ENCODE measurements at regions not wholly inside any gene's neighbourhood (a gene's known extent, or its start where the extent isn't known, plus 50 kb on each side); places are given as distances from the start of the nearest gene placed in this dataset.

DNA sequence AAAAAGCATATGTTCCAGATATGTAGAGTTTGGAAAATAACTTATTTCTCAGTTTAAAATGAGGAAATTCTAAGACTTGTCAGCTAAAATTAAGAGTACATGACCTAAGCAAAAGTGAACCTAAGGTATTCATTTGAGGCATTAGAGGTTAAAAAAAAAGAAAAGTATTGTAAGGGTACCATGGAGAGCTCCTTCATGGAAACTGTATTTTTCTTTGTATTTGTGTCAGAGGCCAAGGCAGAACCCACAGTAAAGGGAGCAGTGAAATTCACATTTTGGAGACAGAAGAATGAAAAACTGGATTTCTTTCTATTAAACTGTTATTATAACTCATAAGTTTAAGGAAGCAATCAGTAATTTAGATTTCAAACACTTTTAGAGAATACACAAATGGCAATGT is 1494.8 kb downstream of the KCNT2 start:
- no peak for DNase-seq (ENCODE audit: low read depth)

DNA sequence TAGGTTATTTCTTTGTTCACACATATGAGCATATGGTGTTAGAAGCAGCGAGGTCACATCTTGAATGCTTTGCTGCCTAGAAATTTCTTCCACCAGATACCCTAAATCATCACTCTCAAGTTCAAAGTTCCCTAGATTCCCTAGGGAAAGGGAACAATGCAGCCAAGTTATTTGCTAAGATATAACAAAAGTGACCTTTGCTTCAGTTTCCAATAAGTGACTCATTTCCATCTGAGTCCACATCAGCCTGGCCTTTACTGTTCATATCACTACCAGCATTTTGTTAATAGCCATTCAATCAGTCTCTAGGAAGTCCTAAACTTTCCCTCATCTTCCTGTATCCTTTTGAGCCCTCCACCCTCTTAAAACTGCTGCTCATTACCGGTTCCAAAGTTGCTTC is 1502.5 kb downstream of the KCNT2 start:
- no peak for DNase-seq (ENCODE audit: low read depth)

DNA sequence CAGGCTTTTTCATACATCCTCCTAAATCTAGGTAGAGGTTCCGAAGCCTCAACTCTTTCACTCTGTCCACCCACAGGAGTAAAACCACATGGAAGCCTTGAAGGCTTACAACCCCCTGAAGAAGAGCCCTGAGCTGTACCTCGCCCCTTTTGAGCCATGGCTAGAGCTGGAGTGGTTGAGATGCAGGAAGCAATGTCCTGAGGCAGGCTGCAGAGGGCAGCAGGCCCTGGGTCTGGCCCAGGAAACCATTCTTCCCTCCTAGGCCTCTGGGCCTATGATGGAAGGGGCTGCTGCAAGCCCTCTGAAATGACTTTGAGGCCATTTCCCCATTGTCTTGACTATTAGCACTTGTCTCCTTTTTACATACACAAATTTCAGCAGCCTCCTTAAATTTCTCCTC is 1503.0 kb downstream of the KCNT2 start:
- no peak for DNase-seq (ENCODE audit: low read depth)

- DNase-seq (ENCODE audit: low read depth): peak; percentile 70
Observed at GRCh38 chr1:195097316-195097715, 1510.9 kb downstream of the KCNT2 start.

GRCh38 chr1:195096051-195096521 is 1512.2 kb downstream of the KCNT2 start:
- no peak for DNase-seq (ENCODE audit: low read depth)

- DNase-seq (ENCODE audit: low read depth): no peak
Observed at GRCh38 chr1:195085196-195085595, 1523.0 kb downstream of the KCNT2 start.

DNA sequence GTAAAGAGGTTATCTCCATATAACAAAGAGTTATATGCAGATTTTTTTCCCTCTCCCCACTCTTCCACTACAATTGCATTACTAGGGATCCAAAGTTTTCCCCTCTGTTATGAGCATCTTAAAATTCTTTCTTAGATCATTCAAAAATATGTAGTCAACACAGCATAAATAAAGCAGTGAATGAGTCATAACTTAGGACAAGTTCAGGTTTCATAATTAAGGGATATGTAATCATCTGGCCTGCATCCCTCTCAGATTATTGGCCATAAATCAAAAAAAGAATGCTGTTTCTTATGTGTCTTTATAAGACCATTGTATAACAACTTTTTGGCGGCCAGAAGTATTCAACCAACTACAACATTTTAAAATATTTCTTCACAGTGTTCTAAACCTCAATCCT is 1526.1 kb downstream of the KCNT2 start:
- DNase-seq (ENCODE audit: low read depth): no peak

GRCh38 chr1:195076682-195077081 is 1531.6 kb downstream of the KCNT2 start:
- DNase-seq (ENCODE audit: low read depth): no peak

DNA sequence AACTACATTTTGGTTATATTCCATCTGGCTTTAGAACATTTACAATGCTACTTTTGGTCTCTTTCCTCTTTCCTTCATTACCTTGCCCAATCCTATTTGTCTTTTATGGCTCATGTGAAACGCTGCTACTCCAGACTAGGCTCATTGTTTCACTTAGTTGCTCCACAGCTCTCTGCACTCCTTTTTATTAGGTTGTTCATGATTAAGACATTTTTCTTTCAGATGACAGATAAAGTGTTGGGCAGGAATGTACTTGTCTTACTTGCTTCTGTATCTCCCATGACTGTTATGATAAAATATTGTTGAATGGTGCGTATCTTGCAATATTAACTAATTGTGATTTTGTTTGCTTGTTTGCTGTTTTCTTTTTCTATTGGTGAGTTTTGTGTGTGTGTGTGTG is 1532.3 kb downstream of the KCNT2 start:
- no peak for DNase-seq (ENCODE audit: low read depth)

GRCh38 chr1:195071461-195071860 is 1536.8 kb downstream of the KCNT2 start:
- DNase-seq (ENCODE audit: low read depth): no peak

DNA sequence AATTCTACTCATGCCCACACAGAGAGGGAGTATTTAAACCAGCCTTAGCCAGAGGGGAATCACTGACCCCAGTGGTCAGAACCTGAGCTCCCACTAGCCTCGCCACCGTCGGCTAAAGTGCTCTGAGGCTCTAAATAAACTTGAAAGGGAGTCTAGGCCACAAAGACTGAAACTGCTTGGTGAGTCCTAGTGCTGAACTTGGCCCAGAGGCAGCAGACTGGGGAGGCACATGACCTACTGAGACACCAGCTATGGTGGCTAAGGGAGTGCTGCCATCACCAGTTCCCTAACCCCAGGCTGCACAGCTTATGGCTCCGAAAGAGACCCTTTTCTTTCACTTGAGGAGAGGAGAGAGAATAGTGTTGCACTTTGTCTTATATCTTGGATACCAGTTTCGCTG is 1542.8 kb downstream of the KCNT2 start:
- no peak for DNase-seq (ENCODE audit: low read depth)

DNA sequence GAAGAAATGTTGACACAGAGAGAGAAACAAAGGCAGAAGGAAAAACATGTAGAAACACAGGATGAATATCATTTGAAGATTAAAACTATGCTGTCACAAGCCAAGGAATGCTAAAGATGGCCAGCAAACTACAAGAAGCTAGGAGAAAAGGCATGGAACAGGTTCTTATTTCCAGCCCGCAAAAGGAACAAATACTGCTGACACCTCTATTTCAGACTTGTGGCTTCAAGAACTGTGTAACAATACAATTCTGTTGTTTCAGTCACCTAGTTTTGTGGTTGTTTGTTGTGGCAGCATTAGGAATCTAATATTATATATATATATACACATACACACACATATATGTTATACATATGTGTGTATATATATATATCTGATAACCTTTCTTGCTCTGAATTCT is 1543.9 kb downstream of the KCNT2 start:
- DNase-seq (ENCODE audit: low read depth): no peak

DNA sequence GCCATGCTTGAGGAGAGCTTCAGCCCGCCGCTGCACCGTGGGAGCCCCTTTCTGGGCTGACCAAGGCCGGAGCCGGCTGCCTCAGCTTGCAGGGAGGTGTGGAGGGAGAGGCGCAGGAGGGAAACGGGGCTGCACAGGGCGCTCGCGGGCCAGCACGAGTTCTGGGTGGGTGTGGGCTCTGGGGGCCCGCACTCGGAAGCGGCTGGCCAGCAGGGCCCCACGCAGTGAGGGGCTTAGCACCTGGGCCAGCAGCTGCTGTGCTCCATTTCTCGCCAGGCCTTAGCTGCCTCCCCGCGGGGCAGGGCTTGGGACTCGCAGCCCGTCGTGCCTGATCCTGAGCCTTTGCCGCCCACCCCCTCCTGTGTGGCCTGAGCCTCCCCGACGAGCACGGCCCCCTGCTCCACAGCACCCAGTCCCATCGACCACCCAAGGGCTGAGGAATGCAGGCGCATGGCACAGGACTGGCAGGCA is 1554.0 kb downstream of the KCNT2 start:
- no peak for DNase-seq (ENCODE audit: low read depth)

- peak; percentile 10 for DNase-seq (ENCODE audit: low read depth)
Observed at GRCh38 chr1:195053478-195053877, 1554.8 kb downstream of the KCNT2 start.

DNA sequence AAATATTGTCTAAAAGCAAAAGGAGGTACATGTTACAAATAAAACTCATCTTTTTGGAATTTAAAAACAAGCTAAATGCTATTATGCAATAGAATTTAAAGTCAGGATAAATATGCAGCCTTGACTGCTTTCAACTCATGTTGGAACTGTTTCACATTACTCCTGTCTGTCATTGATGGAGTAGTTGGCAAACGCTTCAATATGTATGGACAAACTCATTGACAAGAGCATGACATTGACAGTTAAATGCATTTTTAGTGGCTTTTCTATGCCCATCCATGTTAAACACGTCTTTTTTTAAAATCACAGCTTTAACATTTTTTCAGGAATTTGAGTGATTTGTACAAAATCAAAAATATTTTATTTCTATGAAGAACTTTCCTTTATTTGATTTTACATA is 1560.5 kb downstream of the KCNT2 start:
- no peak for DNase-seq (ENCODE audit: low read depth)

DNA sequence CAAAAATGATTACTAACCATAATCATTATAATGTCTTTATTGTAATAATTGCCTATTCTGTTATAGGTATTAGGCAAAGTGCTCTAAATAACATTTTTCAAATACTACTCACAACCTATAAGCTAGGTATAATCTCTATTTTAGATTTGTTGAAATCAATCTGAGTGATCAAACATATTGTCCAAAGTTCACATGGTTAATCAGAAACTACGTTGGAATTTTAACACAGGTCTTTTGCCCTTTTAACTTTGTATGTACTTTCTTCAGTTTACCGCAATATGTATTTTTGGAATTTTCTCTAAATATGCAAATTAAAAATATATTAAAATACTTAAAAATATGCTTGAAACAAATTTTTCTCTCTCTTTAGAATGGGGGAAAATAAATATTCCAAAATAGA is 1563.2 kb downstream of the KCNT2 start:
- no peak for DNase-seq (ENCODE audit: low read depth)

- DNase-seq (ENCODE audit: low read depth): no peak
Observed at GRCh38 chr1:195030793-195031192, 1577.4 kb downstream of the KCNT2 start.

GRCh38 chr1:195026792-195027191 is 1581.4 kb downstream of the KCNT2 start:
- no peak for DNase-seq (ENCODE audit: low read depth)

- no peak for DNase-seq (ENCODE audit: low read depth)
Observed at GRCh38 chr1:195019385-195019784, 1588.9 kb downstream of the KCNT2 start.

GRCh38 chr1:195012995-195013394 is 1595.2 kb downstream of the KCNT2 start:
- DNase-seq (ENCODE audit: low read depth): no peak

GRCh38 chr1:195005338-195005737 is 1602.9 kb downstream of the KCNT2 start:
- DNase-seq (ENCODE audit: low read depth): no peak

DNA sequence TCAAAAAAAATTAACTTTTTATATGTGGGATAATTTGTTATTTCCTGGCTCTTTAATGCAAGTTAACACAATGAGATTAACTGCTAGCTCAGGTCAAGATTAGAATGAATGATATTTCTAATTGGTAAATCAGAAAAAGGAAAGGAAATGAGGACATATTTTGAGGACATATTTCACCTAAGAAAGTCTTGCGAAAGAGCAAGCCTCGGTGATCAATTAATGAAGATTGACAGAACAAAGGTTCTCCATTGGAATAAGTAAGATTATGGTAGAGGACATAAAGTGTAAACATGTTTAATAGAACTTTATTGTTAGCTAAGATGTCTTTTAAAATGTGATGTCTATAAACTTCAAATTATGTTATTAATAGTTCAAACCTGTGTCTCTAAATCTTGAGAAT is 1617.8 kb downstream of the KCNT2 start:
- DNase-seq (ENCODE audit: low read depth): no peak

DNA sequence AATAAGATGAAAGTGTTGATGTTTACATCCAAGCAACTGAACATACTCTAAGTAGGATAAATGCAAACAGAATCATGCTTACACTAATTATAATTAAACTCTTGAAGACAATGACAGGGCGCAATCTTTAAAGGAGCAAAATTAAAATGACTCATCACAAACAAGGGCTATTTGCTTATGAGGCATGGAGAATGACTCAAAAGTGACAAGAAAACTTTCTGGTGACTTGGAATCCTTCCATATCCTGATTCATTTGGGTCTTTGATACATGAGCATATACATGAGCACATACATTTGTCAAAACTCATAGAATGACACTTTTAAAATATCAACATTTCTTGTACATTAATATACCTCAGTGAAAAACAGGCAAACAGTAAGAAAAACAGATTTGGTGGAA is 1632.3 kb downstream of the KCNT2 start:
- peak; percentile 69 for DNase-seq (ENCODE audit: low read depth)

- no peak for DNase-seq (ENCODE audit: low read depth)
Observed at GRCh38 chr1:194968916-194969315, 1639.3 kb downstream of the KCNT2 start.

Measured in HT1080 (cell line).